ENCODE measurements at regions not wholly inside any gene's neighbourhood (a gene's known extent, or its start where the extent isn't known, plus 50 kb on each side); places are given as distances from the start of the nearest gene placed in this dataset.

DNA sequence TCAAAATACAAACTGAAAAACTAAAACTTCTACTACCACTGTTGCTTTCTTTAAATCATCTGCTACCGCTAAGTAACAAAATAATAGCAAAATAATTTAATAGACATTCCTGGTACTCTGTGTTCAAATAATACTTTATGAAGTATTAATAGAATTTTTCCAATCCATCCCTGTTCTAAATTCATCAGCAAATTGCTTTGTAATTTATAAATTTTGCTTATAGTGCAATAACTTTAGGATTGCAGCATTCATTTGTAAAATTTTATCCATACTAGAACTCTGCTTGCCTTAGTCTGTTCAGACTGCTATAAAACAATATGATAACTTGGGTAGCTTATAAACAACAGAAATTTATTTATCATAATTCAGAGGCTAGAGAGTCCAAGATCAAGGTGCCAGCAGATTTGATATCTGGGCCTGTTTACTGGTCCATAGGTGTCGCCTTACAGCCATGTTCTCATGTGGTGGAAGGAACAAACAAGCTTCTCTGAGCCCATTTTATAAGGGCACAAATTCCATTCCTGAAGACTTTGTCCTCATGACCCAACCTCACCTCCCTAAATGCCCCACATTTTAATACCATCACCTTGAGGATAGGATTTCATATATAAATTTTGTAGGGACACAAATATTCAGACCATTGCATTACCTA, 415.1 kb upstream of the MAP2 start:
- TF ChIP-seq, protein P1, sequence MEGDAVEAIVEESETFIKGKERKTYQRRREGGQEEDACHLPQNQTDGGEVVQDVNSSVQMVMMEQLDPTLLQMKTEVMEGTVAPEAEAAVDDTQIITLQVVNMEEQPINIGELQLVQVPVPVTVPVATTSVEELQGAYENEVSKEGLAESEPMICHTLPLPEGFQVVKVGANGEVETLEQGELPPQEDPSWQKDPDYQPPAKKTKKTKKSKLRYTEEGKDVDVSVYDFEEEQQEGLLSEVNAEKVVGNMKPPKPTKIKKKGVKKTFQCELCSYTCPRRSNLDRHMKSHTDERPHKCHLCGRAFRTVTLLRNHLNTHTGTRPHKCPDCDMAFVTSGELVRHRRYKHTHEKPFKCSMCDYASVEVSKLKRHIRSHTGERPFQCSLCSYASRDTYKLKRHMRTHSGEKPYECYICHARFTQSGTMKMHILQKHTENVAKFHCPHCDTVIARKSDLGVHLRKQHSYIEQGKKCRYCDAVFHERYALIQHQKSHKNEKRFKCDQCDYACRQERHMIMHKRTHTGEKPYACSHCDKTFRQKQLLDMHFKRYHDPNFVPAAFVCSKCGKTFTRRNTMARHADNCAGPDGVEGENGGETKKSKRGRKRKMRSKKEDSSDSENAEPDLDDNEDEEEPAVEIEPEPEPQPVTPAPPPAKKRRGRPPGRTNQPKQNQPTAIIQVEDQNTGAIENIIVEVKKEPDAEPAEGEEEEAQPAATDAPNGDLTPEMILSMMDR (IDR thresholded peaks at IDR 0.05), result no peak
- no peak for TF ChIP-seq ZFX (IDR thresholded peaks at IDR 0.05; ENCODE audit: borderline replicate concordance)

Measured in 22Rv1 (cell line).